Activated naive CD4-positive, alpha-beta T cell treated with anti-CD3 and anti-CD28 coated beads for 36 hours (primary cell): ENCODE measurements at regions not wholly inside any gene's neighbourhood (a gene's known extent, or its start where the extent isn't known, plus 50 kb on each side); places are given as distances from the start of the nearest gene placed in this dataset.
"Not testable (repeated sequence)": the region's sequence is repeated elsewhere in the genome, so short reads cannot be mapped to it uniquely, and the experiment has no call there.

Source experiments
- CTCF ChIA-PET: fragments of 350-600 bp; sonication (Branson Sonifier 250); formaldehyde crosslinking; loops from one replicate; lab custom pipeline; 2021; ENCODE audit warnings: antibody characterized with exemption; lab: Charles Lee
- DNase-seq: peaks from one replicate; pipeline ENCODE4 v3.0.0-alpha.2; 2020
- H3K27ac Mint-ChIP-seq: one replicate; pipeline ENCODE4 v1.8.0; 2021; ENCODE audit warnings: mild to moderate bottlenecking, mixed read lengths
- H3K27me3 Mint-ChIP-seq: one replicate; pipeline ENCODE4 v1.8.0; 2021; ENCODE audit warnings: low read depth, mixed read lengths
- H3K36me3 Mint-ChIP-seq: one replicate; pipeline ENCODE4 v1.8.0; 2021; ENCODE audit warnings: low read depth, mixed read lengths
- H3K4me1 Mint-ChIP-seq: one replicate; pipeline ENCODE4 v1.8.0; 2021; ENCODE audit warnings: low read depth, mixed read lengths
- H3K4me3 Mint-ChIP-seq: one replicate; pipeline ENCODE4 v1.8.0; 2021; ENCODE audit warnings: mild to moderate bottlenecking, moderate library complexity, mixed read lengths
- H3K9me3 Mint-ChIP-seq: one replicate; pipeline ENCODE4 v1.8.0; 2021; ENCODE audit warnings: mixed read lengths
- intact Hi-C: fragments of 100-400 bp; cut with micrococcal nuclease; formaldehyde crosslinking; loops from one replicate; pipeline ENCODE4 v1.15.1; 2023

GRCh38 chr5:166088389-166089039 lies 2202.9 kb upstream of the WWC1 start:
- no peak overlapping the region for H3K27ac Mint-ChIP-seq
- no peaks in the 10 kb centered on the region for H3K27me3 Mint-ChIP-seq
- H3K4me1 Mint-ChIP-seq: no peaks in the 10 kb centered on the region
- intact Hi-C loops: no loop called here
- H3K36me3 Mint-ChIP-seq: no peaks in the 10 kb centered on the region
- H3K9me3 Mint-ChIP-seq: peaks cover 11% of the 10 kb centered on the region
- no peak overlapping the region for H3K4me3 Mint-ChIP-seq
- no peak for DNase-seq
- CTCF ChIA-PET: no interaction called here

GRCh38 chr5:166091931-166092330 lies 2199.5 kb upstream of the WWC1 start:
- DNase-seq: no peak
- intact Hi-C loops: no loop called here
- H3K4me3 Mint-ChIP-seq: no peak overlapping the region

GRCh38 chr5:166093312-166093711 lies 2198.1 kb upstream of the WWC1 start:
- H3K36me3 Mint-ChIP-seq: no peaks in the 10 kb centered on the region
- H3K9me3 Mint-ChIP-seq: peaks cover 3% of the 10 kb centered on the region
- no peak overlapping the region for H3K4me3 Mint-ChIP-seq
- no peaks in the 10 kb centered on the region for H3K4me1 Mint-ChIP-seq
- intact Hi-C loops: no loop called here
- CTCF ChIA-PET: no interaction called here
- no peak overlapping the region for H3K27ac Mint-ChIP-seq
- DNase-seq: no peak
- H3K27me3 Mint-ChIP-seq: no peaks in the 10 kb centered on the region

More at GRCh38 chr5:166091931-166092330, 2199.5 kb upstream of the WWC1 start:
- Mint-ChIP-seq H3K36me3 (no peaks in the 10 kb centered on the region), H3K4me1 (no peaks in the 10 kb centered on the region), H3K27me3 (no peaks in the 10 kb centered on the region), H3K9me3 (peaks cover 7% of the 10 kb centered on the region), H3K27ac (no peak overlapping the region)
- CTCF ChIA-PET: no interaction called here

DNA sequence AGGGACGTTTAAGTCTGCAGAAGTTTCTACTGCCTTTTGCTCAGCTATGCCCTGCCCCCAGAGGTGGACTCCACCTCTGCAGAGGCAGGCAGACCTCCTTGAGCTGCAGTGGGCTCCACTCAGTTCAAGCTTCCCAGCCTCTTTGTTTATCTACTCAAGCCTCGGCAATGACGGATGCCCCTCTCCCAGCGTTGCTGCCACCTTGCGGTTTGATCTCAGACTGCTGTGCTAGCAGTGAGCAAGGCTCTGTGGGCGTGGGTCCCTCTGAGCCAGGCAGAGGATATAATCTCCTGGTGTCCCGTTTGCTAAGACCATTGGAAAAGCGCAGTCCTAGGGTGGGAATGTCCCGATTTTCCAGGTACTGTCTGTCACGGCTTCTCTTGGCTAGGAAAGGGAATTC lies 2188.5 kb upstream of the WWC1 start:
- Mint-ChIP-seq H3K36me3 (no peaks in the 10 kb centered on the region), H3K27me3 (no peaks in the 10 kb centered on the region), H3K27ac (no peak overlapping the region), H3K4me1 (no peaks in the 10 kb centered on the region), H3K9me3 (peaks cover 11% of the 10 kb centered on the region), H3K4me3 (no peak overlapping the region)
- intact Hi-C loops: no loop called here
- CTCF ChIA-PET: no interaction called here
- DNase-seq: no peak

DNA sequence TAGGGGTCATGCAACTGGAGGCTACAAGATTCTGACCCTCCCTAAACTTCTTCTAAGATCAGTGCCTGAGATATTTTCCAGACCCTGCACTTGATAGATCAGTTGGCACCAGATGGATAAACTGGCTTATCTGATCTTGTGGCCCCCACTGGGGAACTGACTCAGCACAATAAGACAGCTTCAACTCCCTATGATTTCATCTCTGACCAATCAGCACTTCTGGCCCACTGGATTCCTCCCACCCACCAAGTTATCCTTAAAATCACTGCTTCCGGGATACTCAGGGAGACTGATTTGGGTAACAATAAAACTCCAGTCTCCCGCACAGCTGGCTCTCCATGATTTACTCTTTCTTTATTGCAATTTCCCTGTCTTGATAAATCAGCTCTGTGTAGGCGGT lies 2180.4 kb upstream of the WWC1 start:
- intact Hi-C loops: no loop called here
- DNase-seq: no peak
- Mint-ChIP-seq H3K4me1 (no peaks in the 10 kb centered on the region), H3K27me3 (no peaks in the 10 kb centered on the region), H3K27ac (no peak overlapping the region), H3K4me3 (no peak overlapping the region), H3K9me3 (peaks cover 10% of the 10 kb centered on the region), H3K36me3 (no peaks in the 10 kb centered on the region)
- CTCF ChIA-PET: no interaction called here

DNA sequence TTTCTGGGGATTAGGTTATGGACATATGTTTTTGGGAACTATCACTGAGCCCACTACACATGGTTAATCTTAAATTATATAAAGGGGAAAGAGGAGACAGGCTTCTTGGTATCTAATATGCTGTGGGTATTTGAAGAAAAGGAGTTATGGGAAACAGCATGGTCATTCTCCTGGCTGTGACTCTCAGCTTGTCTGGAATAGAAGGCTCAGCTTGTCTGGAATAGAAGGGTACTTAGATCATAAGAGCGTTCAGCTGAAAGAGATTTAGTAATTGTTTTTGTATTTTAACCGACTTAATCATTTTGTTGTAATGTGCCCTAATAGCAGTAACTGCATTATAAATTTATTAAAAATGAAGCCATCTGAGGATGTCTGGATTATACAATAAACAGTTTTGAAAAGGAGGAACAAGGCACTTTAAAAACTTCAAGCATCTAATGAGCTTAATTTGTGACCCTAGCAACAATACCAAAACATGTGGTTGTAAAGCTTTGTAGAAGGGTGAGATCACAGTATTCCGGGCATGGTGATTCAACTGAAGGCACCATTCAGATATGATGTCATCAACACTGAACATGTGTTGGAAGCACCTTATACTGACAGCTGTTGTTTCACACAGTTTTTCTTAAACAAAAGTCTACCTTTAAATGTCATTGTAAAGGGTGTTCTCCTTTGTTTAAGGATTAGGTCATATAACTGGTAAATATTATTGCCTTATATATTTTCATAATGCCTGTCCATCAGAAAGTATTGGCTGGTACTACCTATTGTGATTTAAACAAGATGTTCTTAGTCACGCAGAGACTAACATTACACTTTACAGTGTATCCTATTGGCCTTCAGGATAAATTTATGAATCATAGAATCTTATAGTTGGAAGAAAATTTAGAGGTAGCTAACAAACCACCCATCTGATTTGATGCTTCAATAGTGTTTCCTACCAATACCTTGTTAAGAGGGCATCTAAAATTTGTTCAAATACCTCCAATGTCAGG lies 2174.1 kb upstream of the WWC1 start:
- CTCF ChIA-PET: no interaction called here
- H3K27me3 Mint-ChIP-seq: no peaks in the 10 kb centered on the region
- no peaks in the 10 kb centered on the region for H3K4me1 Mint-ChIP-seq
- no peaks in the 10 kb centered on the region for H3K36me3 Mint-ChIP-seq
- peaks cover 2% of the 10 kb centered on the region for H3K9me3 Mint-ChIP-seq
- no peak overlapping the region for H3K27ac Mint-ChIP-seq
- intact Hi-C loops: no loop called here
- no peak overlapping the region for H3K4me3 Mint-ChIP-seq
- DNase-seq: no peak

DNA sequence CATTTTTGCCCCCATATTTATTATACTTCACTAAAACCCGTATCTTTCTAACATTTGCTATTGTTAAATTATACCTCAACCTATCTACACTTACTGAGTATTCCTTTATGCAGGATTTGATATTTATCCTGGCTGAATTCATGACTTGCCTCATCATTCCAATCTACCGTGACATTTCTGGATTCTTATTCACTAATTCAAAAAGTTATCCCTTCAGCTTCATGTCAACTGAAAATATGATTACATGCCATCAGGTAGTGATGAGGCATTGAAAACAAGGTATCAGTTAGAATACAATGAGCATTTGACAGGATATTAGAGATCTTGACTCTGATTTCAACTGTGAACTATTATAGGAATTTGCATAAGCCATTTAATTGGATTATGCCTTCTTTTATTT lies 2171.9 kb upstream of the WWC1 start:
- no peak overlapping the region for H3K27ac Mint-ChIP-seq
- no peak for DNase-seq
- no peaks in the 10 kb centered on the region for H3K4me1 Mint-ChIP-seq
- intact Hi-C loops: no loop called here
- peaks cover 2% of the 10 kb centered on the region for H3K9me3 Mint-ChIP-seq
- CTCF ChIA-PET: no interaction called here
- H3K4me3 Mint-ChIP-seq: no peak overlapping the region
- no peaks in the 10 kb centered on the region for H3K36me3 Mint-ChIP-seq
- no peaks in the 10 kb centered on the region for H3K27me3 Mint-ChIP-seq

GRCh38 chr5:166123717-166124116 lies 2167.7 kb upstream of the WWC1 start:
- Mint-ChIP-seq H3K4me3 (no peak overlapping the region), H3K36me3 (no peaks in the 10 kb centered on the region), H3K9me3 (peaks cover 2% of the 10 kb centered on the region), H3K27me3 (no peaks in the 10 kb centered on the region), H3K4me1 (no peaks in the 10 kb centered on the region), H3K27ac (no peak overlapping the region)
- DNase-seq: no peak
- CTCF ChIA-PET: no interaction called here
- intact Hi-C loops: no loop called here

- CTCF ChIA-PET: no interaction called here
- DNase-seq: no peak
- H3K36me3 Mint-ChIP-seq: no peaks in the 10 kb centered on the region
Observed at GRCh38 chr5:166127766-166128570, 2163.5 kb upstream of the WWC1 start.

DNA sequence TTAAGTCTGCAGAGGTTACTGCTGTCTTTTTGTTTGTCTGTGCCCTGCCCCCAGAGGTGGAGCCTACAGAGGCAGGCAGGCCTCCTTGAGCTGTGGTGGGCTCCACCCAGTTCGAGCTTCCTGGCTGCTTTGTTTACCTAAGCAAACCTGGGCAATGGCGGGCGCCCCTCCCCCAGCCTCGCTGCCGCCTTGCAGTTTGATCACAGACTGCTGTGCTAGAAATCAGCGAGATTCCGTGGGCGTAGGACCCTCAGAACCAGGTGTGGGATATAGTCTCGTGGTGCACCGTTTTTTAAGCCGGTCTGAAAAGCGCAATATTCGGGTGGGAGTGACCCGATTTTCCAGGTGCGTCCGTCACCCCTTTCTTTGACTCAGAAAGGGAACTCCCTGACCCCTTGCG lies 2146.3 kb upstream of the WWC1 start:
- H3K27ac Mint-ChIP-seq, intact Hi-C loops, DNase-seq, H3K4me3 Mint-ChIP-seq, H3K4me1 Mint-ChIP-seq, CTCF ChIA-PET, H3K9me3 Mint-ChIP-seq, H3K27me3 Mint-ChIP-seq, H3K36me3 Mint-ChIP-seq: not testable (repeated sequence)

More at GRCh38 chr5:166127766-166128570, 2163.5 kb upstream of the WWC1 start:
- intact Hi-C loops: no loop called here
- peaks cover 2% of the 10 kb centered on the region for H3K9me3 Mint-ChIP-seq
- no peaks in the 10 kb centered on the region for H3K4me1 Mint-ChIP-seq
- no peak overlapping the region for H3K27ac Mint-ChIP-seq
- no peaks in the 10 kb centered on the region for H3K27me3 Mint-ChIP-seq
- H3K4me3 Mint-ChIP-seq: no peak overlapping the region

DNA sequence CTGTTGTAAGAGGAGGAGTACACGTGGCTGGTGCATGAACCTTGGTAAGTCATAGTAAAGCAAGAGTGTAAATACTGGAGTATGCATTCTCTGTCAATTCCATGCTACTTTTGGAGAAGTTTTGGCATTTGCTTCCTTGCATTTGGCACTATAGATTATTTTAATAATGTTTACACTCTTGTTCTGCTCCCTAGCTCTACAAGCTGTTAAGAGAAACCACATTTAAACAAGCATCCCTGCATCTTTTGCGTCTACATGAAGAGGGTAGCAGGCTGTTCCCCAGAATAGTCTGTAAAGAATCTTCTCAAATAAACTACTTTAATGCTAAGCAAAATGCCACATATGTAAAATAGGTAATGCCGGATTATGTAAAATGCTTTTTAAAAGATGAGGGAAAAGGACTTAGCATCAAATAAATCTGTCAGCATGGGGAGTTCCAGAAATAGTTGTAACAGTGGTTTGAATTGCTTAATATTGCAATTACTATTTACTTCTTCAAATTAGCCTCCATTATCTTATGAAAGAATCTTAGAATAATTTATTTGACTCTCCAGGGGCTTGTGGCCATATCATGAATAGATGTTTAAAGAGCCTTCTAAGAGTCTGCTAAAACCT lies 2127.3 kb upstream of the WWC1 start:
- CTCF ChIA-PET: no interaction called here
- H3K27ac Mint-ChIP-seq: no peak overlapping the region

DNA sequence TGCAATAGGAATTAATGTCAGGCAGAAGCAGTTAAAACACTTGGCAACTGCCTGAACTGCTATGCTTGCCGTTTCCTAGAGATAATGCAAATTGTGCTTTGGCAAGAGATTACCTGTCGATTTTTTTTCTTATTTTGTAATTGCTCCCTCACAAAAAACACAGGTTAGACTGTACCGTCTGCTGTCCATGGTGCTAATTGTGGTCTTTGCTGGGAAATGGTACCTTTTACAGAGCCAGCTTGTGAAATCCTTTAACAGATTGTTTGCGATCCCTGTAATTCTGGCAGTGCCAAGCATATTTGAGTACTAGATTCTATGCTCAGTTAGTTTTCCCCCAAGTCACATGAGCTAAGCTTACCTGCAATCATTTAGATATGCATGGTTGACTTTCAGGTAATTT lies 2125.8 kb upstream of the WWC1 start:
- Mint-ChIP-seq H3K4me3 (no peak overlapping the region), H3K27me3 (no peaks in the 10 kb centered on the region), H3K9me3 (peaks cover 1% of the 10 kb centered on the region), H3K27ac (no peak overlapping the region), H3K36me3 (no peaks in the 10 kb centered on the region), H3K4me1 (no peaks in the 10 kb centered on the region)
- no peak for DNase-seq
- intact Hi-C loops: no loop called here
- CTCF ChIA-PET: no interaction called here

More for the DNA sequence above, 2127.3 kb upstream of the WWC1 start:
- Mint-ChIP-seq H3K4me1 (no peaks in the 10 kb centered on the region), H3K36me3 (no peaks in the 10 kb centered on the region), H3K4me3 (no peak overlapping the region), H3K27me3 (no peaks in the 10 kb centered on the region), H3K9me3 (peaks cover 3% of the 10 kb centered on the region)
- no peak for DNase-seq
- intact Hi-C loops: no loop called here
